T-helper 2 cell treated with Interferon-gamma antibody and Interleukin-4, amounts not matched to agents 5 μg/mL and 100 μg/mL, for 36 hours (primary cell): ENCODE measurements at regions not wholly inside any gene's neighbourhood (a gene's known extent, or its start where the extent isn't known, plus 50 kb on each side); places are given as distances from the start of the nearest gene placed in this dataset.
A peak's percentile ranks its signal among the peaks of the same experiment; 100 is the strongest.
"Not testable (repeated sequence)": the region's sequence is repeated elsewhere in the genome, so short reads cannot be mapped to it uniquely, and the experiment has no call there.

Experiments
- DNase-seq: peaks from one replicate; pipeline ENCODE4 v3.0.0; 2021; ENCODE audit warnings: low spot score
- H3K27ac Mint-ChIP-seq: one replicate; pipeline ENCODE4 v1.8.0; 2021; ENCODE audit warnings: mild to moderate bottlenecking, mixed read lengths
- H3K27me3 Mint-ChIP-seq: one replicate; pipeline ENCODE4 v1.8.0; 2021; ENCODE audit warnings: low read depth, mixed read lengths
- H3K36me3 Mint-ChIP-seq: one replicate; pipeline ENCODE4 v1.8.0; 2021; ENCODE audit warnings: low read depth, mixed read lengths
- H3K4me1 Mint-ChIP-seq: one replicate; pipeline ENCODE4 v1.8.0; 2021; ENCODE audit warnings: low read depth, mixed read lengths
- H3K4me3 Mint-ChIP-seq: one replicate; pipeline ENCODE4 v1.8.0; 2022; ENCODE audit warnings: mild to moderate bottlenecking, moderate library complexity, mixed read lengths
- H3K9me3 Mint-ChIP-seq: one replicate; pipeline ENCODE4 v1.8.0; 2021; ENCODE audit warnings: mixed read lengths

DNA sequence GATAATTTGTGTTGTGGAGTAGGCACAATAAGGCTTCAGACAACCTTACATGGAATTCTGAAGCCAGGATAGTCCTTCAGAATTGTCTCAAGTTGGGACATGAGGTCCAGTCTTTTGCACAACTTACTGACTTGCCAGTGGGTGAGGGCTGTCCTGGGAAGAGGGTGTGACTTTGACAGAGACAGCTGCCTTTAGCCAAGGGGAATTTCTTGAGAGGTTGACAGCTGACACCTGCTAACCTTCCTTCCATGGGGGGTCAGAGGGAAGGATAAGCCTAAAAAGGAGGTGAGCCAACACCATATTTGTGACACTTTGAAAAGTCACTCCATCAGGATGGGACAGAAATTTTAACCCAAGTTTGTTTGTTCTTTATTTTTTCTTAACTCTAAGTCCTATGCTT lies 907.8 kb upstream of the CRIM1 start:
- H3K4me1 Mint-ChIP-seq, result no peaks in the 10 kb centered on the region
- no peak overlapping the region for H3K4me3 Mint-ChIP-seq
- H3K27me3 Mint-ChIP-seq, result no peaks in the 10 kb centered on the region
- no peak overlapping the region for H3K27ac Mint-ChIP-seq
- no peak for DNase-seq
- H3K9me3 Mint-ChIP-seq, result no peaks in the 10 kb centered on the region
- no peaks in the 10 kb centered on the region for H3K36me3 Mint-ChIP-seq

DNA sequence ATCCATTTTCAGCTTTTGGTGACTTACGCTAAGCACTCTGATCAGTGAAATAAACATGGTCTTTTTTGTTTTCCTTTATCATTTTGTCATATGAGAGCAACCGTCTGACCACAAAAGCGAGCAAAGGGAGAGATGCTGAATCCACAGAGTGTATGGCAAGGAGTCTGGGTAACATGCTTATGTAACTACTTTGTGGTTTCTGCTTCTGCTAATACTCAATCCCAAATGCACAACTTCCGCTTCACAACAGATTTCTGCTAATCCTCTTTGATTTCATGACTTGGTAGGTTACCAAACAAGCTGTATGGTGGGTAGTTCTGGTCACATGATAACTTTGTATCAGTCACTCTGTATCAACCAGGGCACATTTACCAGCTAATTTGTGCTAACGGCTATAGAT lies 908.4 kb upstream of the CRIM1 start:
- H3K27me3 Mint-ChIP-seq, result no peaks in the 10 kb centered on the region

GRCh38 chr2:35443087-35443486 lies 912.5 kb upstream of the CRIM1 start:
- H3K36me3 Mint-ChIP-seq, result no peaks in the 10 kb centered on the region
- H3K4me1 Mint-ChIP-seq, result no peaks in the 10 kb centered on the region
- H3K27me3 Mint-ChIP-seq, result no peaks in the 10 kb centered on the region
- H3K9me3 Mint-ChIP-seq, result peaks cover 3% of the 10 kb centered on the region
- no peak for DNase-seq
- no peak overlapping the region for H3K4me3 Mint-ChIP-seq
- no peak overlapping the region for H3K27ac Mint-ChIP-seq

More for the DNA sequence above, 908.4 kb upstream of the CRIM1 start:
- no peak for DNase-seq
- Mint-ChIP-seq H3K4me1 (no peaks in the 10 kb centered on the region), H3K4me3 (no peak overlapping the region), H3K9me3 (no peaks in the 10 kb centered on the region), H3K27ac (no peak overlapping the region), H3K36me3 (no peaks in the 10 kb centered on the region)

GRCh38 chr2:35441575-35441974 lies 914.0 kb upstream of the CRIM1 start:
- not testable (repeated sequence) for H3K36me3 Mint-ChIP-seq, H3K27me3 Mint-ChIP-seq, H3K4me3 Mint-ChIP-seq, H3K9me3 Mint-ChIP-seq, H3K27ac Mint-ChIP-seq, H3K4me1 Mint-ChIP-seq, DNase-seq

- H3K27me3 Mint-ChIP-seq, H3K4me3 Mint-ChIP-seq, DNase-seq, H3K36me3 Mint-ChIP-seq, H3K27ac Mint-ChIP-seq, H3K9me3 Mint-ChIP-seq, H3K4me1 Mint-ChIP-seq: not testable (repeated sequence)
Observed at GRCh38 chr2:35440308-35440707, 915.3 kb upstream of the CRIM1 start.

- not testable (repeated sequence) for H3K4me3 Mint-ChIP-seq, H3K4me1 Mint-ChIP-seq, H3K36me3 Mint-ChIP-seq, H3K9me3 Mint-ChIP-seq, DNase-seq, H3K27ac Mint-ChIP-seq, H3K27me3 Mint-ChIP-seq
Observed at GRCh38 chr2:35436893-35437292, 918.7 kb upstream of the CRIM1 start.

- Mint-ChIP-seq H3K27ac (no peak overlapping the region), H3K4me3 (no peak overlapping the region), H3K36me3 (no peaks in the 10 kb centered on the region), H3K9me3 (no peaks in the 10 kb centered on the region), H3K27me3 (no peaks in the 10 kb centered on the region), H3K4me1 (no peaks in the 10 kb centered on the region)
- no peak for DNase-seq
Observed at GRCh38 chr2:35428548-35428947, 927.0 kb upstream of the CRIM1 start.

- Mint-ChIP-seq H3K9me3 (no peaks in the 10 kb centered on the region), H3K4me3 (no peak overlapping the region), H3K4me1 (no peaks in the 10 kb centered on the region), H3K27ac (no peak overlapping the region), H3K27me3 (no peaks in the 10 kb centered on the region), H3K36me3 (no peaks in the 10 kb centered on the region)
- no peak for DNase-seq
Observed at GRCh38 chr2:35421485-35421884, 934.1 kb upstream of the CRIM1 start.

GRCh38 chr2:35417293-35417692 lies 938.3 kb upstream of the CRIM1 start:
- H3K36me3 Mint-ChIP-seq, result no peaks in the 10 kb centered on the region
- no peak overlapping the region for H3K27ac Mint-ChIP-seq
- H3K4me3 Mint-ChIP-seq, result no peak overlapping the region
- no peaks in the 10 kb centered on the region for H3K27me3 Mint-ChIP-seq
- no peaks in the 10 kb centered on the region for H3K9me3 Mint-ChIP-seq
- H3K4me1 Mint-ChIP-seq, result no peaks in the 10 kb centered on the region
- DNase-seq, result no peak

DNA sequence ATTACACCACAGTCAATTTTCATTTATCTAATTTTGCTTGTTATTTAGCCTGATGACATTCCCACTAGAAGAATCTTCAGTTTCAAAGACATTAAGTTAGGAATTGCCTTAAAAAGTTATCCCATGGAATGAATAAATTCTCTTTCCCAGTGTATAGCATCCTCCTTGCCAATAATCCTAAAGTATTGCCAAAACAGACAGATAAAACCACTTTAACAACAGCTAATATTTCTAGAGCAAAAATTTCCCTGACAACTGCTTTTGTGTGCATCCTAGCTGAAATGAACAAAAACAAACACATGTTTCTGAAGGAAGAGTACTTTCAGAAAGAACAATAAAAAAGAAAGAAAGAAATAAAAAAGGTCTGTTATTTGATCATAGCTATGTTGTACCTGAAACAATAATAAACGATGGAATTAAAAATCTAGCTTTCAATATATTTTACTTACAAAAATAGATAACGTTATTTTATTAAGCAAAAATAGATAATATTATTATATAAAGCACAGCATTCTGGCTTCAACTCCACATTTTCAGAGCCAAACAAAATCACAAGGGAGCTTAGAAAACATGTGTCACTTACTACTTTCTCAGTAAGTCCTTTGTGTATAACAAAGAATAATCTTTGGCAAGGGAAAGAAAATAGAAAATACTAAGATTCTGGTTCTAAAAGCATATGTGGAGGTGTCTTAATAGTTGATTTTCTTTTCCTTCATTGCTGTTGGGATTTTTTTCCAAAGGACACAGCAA lies 939.0 kb upstream of the CRIM1 start:
- no peak for DNase-seq
- no peak overlapping the region for H3K4me3 Mint-ChIP-seq
- no peaks in the 10 kb centered on the region for H3K9me3 Mint-ChIP-seq
- no peaks in the 10 kb centered on the region for H3K36me3 Mint-ChIP-seq
- no peaks in the 10 kb centered on the region for H3K27me3 Mint-ChIP-seq
- no peaks in the 10 kb centered on the region for H3K4me1 Mint-ChIP-seq
- H3K27ac Mint-ChIP-seq, result no peak overlapping the region

DNA sequence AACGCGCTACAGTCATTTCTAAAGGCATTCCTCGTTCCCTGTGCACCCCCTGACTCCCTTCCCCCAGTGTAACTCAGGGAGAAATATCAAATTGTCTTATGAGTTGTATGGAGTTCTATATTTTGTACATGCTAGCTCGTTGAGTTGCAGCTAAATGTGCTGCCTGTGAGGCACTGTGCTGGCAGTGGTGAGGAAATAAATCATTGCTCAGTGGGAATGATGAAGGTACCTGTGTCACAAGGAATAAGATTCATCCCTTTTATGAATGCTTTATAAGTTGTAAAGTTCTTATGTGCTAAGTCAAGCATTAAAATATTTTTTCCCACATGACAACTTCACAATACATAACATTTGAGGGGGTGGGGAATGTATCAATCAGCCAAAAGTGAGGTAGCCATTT lies 939.6 kb upstream of the CRIM1 start:
- no peak for DNase-seq
- no peak overlapping the region for H3K4me3 Mint-ChIP-seq
- H3K27ac Mint-ChIP-seq, result no peak overlapping the region

GRCh38 chr2:35415282-35415681 lies 940.3 kb upstream of the CRIM1 start:
- H3K27me3 Mint-ChIP-seq, result no peaks in the 10 kb centered on the region
- H3K4me3 Mint-ChIP-seq, result no peak overlapping the region
- H3K9me3 Mint-ChIP-seq, result no peaks in the 10 kb centered on the region
- H3K36me3 Mint-ChIP-seq, result no peaks in the 10 kb centered on the region
- no peaks in the 10 kb centered on the region for H3K4me1 Mint-ChIP-seq
- no peak for DNase-seq
- H3K27ac Mint-ChIP-seq, result no peak overlapping the region

More for the DNA sequence above, 939.6 kb upstream of the CRIM1 start:
- no peaks in the 10 kb centered on the region for H3K4me1 Mint-ChIP-seq
- H3K27me3 Mint-ChIP-seq, result no peaks in the 10 kb centered on the region
- no peaks in the 10 kb centered on the region for H3K9me3 Mint-ChIP-seq
- no peaks in the 10 kb centered on the region for H3K36me3 Mint-ChIP-seq

- no peaks in the 10 kb centered on the region for H3K4me1 Mint-ChIP-seq
- H3K36me3 Mint-ChIP-seq, result no peaks in the 10 kb centered on the region
- peak; percentile 13 for DNase-seq
- H3K9me3 Mint-ChIP-seq, result no peaks in the 10 kb centered on the region
- no peak overlapping the region for H3K4me3 Mint-ChIP-seq
- no peak overlapping the region for H3K27ac Mint-ChIP-seq
- H3K27me3 Mint-ChIP-seq, result no peaks in the 10 kb centered on the region
Observed at GRCh38 chr2:35410431-35411061, 945.0 kb upstream of the CRIM1 start.

- no peak for DNase-seq
- Mint-ChIP-seq H3K27ac (no peak overlapping the region), H3K9me3 (no peaks in the 10 kb centered on the region), H3K27me3 (no peaks in the 10 kb centered on the region), H3K36me3 (no peaks in the 10 kb centered on the region), H3K4me1 (no peaks in the 10 kb centered on the region), H3K4me3 (no peak overlapping the region)
Observed at GRCh38 chr2:35409762-35410161, 945.8 kb upstream of the CRIM1 start.

DNA sequence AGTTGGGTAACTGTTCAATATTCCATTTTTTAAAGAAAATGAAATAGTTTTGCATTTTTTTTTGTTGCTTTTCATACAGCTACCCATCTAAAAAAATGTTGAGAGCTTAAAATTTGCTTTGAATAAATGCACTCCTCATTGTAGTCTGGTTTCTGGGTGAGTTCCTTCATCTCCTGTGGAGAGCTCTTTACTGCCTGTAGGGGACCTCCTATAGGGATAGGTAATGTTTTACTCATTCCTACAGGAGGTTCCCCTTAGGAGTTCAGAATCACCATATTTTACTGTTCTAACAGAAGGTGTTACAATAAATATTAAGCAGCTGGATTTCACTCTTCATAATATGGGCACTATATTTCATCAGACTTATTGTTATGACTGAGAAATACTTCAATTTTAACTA lies 947.3 kb upstream of the CRIM1 start:
- no peak overlapping the region for H3K27ac Mint-ChIP-seq
- H3K27me3 Mint-ChIP-seq, result no peaks in the 10 kb centered on the region
- DNase-seq, result no peak
- no peaks in the 10 kb centered on the region for H3K36me3 Mint-ChIP-seq
- H3K9me3 Mint-ChIP-seq, result no peaks in the 10 kb centered on the region
- H3K4me3 Mint-ChIP-seq, result no peak overlapping the region
- H3K4me1 Mint-ChIP-seq, result no peaks in the 10 kb centered on the region
